Activated CD4-positive, alpha-beta T cell treated with anti-CD3 and anti-CD28 coated beads for 4 hours (primary cell): ENCODE measurements at regions not wholly inside any gene's neighbourhood (a gene's known extent, or its start where the extent isn't known, plus 50 kb on each side); places are given as distances from the start of the nearest gene placed in this dataset.

Experiments used
- DNase-seq, 2 donors: peaks; one replicate each; pipeline ENCODE4 v3.0.0-alpha.2; 2020

GRCh38 chr5:104443706-104444105 lies 881.1 kb upstream of the NUDT12 start:
- no peak for DNase-seq

- no peak for DNase-seq
These were observed 869.4 kb upstream of the NUDT12 start for GRCh38 chr5:104431981-104432380.

- no peak for DNase-seq
These were observed 868.5 kb upstream of the NUDT12 start for GRCh38 chr5:104431002-104431620.

DNA sequence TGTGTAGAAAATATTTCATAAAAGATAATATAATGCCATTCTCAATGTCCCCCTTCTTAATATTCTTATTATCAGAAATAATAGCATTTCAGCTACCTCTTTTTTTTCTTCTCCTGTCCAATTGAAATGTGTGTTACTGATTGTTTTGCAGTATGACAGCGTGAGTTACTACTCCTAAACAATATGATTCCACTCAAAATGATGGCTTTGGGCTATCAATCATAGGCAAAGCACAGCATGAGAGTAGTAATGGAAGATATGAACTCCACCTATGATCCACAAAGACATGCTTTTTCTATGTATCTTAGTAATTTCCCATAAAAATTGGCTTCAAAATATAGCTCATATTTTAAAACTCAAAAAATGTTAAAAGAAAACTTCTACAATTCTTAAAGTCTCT lies 867.3 kb upstream of the NUDT12 start:
- no peak for DNase-seq

- no peak for DNase-seq
These were observed 858.8 kb upstream of the NUDT12 start for GRCh38 chr5:104421431-104421830.

DNA sequence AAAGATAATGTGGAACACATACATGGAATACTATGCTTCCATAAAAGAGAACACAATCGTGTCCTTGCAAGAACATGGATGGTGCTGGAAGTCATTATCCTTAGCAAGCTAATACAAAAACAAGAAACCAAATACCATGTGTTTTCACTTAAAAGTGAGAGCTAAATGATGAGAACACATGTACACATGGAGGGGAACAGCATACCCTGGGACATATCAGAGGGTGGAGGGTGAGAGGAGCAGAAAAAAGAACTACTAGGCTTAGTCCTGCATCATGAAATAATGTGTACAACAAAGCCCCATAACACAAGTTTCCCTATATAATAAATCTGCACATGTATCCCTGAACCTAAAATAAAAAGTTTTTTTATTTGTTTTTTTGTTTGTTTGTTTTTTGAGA lies 855.5 kb upstream of the NUDT12 start:
- no peak for DNase-seq

GRCh38 chr5:104412649-104413240 lies 850.2 kb upstream of the NUDT12 start:
- no peak for DNase-seq

- no peak for DNase-seq
These were observed 838.4 kb upstream of the NUDT12 start for GRCh38 chr5:104400941-104401340.

DNA sequence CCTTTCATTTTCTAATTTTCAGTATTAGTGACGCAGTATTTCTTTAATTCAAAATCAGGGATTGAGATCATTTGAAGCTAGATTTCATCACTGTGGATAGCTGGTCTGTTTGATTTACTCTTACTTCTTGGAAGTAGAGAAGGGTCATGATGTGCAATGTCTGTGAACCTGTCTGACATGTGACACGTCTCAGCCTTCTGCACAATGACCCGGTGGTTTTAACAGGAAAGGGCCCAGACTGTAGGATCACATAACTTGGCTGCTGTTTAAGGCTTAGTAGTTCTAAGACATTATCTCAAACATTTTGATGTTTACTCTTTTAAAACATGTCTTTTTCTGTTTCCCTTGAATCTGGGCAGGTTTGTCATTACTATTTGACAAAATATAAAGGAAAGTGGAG lies 823.3 kb upstream of the NUDT12 start:
- no peak for DNase-seq

DNA sequence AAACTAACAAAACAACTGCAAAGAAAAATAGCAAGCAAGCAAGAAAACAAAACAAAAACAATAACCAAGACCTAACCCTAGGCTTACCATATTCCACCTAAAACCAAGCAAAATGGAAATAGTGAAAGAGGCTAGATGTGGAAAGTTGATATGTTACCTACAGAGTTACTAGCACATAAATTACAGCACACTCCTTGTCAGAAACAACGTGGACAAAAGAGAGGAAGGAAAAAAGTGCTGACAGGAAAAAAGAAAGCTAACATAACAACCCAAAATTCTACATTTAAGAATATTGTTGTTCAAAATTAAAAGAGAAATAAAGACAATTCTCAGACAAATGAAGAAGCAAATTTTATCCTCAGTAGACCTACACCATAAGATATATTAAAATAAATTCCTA lies 812.8 kb upstream of the NUDT12 start:
- DNase-seq = no peak

DNA sequence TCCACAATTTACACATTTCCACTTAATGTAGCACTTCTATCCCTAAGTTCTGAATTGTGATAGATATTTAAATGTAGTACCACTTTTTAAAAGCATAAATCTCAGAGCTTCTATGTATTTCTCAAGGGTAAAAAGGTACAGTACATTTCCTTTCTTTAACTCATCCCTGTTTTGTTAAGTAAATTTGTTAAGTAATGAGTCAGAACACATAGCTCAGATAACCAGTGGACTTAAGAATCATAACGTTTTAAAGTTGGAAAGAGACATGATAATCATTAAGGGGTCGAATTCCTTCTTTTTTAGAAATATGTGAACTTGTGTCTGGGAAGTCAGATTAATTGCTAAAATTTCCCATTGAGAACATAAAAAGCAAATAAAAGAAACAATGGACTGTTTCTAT lies 810.2 kb upstream of the NUDT12 start:
- no peak for DNase-seq

- no peak for DNase-seq
These were observed 809.8 kb upstream of the NUDT12 start for GRCh38 chr5:104372376-104372775.

GRCh38 chr5:104370523-104370922 lies 807.9 kb upstream of the NUDT12 start:
- DNase-seq = no peak

DNA sequence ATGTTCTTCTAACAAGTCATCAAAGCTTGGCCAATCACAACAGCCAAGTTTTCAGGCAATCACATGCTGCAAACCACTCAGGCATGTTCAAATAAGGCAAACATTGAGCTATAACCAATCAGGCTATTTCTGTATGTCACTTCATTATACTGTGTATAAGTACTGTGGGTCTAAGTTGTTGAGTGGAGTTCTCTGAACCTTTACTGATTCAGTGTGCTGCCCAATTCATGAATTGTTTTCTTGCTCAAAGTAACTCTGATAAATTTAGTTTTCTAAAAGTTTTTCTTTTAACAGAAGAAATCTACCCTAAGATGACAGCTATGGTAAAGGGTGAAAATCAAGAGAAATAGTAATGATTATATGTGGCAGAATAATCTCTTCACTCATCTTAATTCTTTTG lies 805.4 kb upstream of the NUDT12 start:
- DNase-seq = no peak

GRCh38 chr5:104363567-104363966 lies 801.0 kb upstream of the NUDT12 start:
- DNase-seq = no peak

DNA sequence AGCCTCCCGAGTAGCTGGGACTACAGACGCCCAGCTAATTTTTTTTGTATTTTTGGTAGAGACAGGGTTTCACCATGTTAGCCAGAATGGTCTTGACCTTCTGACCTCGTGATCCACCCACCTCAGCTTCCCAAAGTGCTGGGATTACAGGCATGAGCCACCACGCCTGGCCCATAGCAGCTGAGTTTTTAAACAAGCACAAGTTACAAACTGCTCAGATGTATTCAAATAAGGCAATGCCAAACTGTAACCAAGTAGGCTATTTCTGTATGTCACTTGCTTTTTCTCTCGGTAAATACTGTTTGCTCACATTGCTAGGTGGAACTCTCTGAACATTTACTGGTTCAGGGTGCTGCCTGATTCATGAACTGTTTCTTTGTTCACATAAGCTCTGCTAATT lies 799.3 kb upstream of the NUDT12 start:
- DNase-seq = no peak

DNA sequence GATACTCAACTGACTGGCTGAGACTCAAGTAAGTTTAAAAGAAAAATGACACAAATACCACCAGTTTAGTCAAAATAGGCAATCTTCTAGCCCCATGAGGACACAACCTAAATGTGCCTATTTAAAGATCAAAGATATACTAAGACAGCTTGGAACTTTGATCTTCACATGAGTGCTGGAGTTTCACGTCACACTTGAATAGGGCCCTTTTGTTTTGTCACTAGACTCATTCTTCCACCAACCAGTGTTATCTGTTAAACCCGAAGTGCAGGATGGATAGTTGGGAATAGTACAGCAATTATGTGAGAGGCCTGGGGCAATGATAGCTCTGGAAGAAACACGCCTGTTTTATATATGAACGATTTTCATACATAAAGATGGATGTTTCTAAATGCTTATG lies 792.8 kb upstream of the NUDT12 start:
- DNase-seq = no peak

DNA sequence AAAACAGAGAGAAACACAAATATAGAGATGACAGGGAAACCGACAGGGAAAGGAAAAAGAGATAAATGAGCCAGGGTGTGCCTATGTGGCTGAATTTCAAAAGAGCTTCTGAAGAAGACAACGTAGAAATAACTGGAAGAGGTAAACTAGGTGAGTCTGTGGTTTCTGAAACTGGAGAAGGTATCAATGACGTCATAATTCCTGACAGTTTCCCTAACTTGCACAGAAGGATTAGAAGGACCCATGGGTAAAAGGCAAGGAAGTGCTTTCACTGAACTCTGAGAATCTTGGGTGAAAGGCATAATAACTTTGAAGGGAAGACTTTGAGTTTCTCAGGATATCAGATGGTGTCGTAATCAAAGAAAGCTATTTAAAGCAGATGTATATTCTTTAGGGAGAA lies 790.8 kb upstream of the NUDT12 start:
- DNase-seq = no peak

GRCh38 chr5:104352954-104353353 lies 790.4 kb upstream of the NUDT12 start:
- DNase-seq = no peak

- DNase-seq = no peak
These were observed 784.6 kb upstream of the NUDT12 start for GRCh38 chr5:104347119-104347708.

DNA sequence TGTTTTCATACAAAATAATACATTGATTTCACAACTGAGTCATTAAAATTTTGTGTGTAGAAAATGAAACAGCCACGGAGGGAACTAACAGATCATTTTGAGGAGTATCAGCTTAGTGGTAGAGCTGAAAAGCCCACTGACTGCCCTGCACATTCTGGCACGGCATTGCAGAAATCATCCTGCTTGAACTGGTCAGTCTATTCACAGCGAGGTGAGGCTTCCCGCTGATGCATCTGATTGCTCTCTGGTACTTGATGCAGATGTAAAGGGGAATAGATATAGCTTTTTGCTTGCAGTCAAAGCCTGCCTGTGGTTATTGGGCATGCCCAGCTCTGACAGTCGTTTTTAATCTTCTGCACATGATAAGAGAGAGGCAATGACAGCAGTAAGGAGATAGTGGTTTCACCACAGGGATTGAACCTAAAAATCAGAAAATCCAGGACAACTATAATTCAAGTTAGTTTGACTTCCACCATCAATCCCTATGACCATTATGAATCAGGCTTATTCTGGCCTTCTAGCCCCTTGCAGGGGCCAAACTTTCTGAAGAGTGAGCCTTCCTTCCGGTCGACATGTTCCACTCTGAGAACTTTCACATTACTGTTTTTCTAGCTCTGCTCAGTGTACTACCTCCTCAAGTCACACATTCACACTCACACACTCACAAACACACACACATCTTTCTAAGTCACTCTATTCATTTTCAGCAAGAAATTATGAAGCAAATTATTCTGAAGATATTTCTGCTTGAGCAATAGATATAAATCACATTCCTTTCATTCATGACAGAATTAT lies 782.8 kb upstream of the NUDT12 start:
- no peak for DNase-seq

GRCh38 chr5:104344809-104345208 lies 782.2 kb upstream of the NUDT12 start:
- no peak for DNase-seq

DNA sequence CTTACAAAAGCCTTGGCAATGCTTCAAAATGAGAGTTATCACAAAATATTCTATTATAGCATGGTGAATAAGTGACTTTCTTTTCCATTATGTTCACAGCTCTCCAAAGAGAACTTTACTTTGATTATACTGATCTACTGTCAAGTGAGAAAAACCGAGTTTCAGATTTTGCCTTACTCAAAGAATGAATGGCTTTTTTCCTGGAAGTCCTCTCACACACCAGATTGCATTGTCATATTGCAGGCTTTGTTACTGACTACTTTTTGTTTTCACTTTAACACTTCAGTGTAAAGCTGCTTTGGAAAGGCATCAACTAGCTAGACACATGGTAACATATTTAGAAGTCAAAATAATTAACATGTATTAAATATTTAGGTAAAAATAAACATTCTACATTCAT lies 765.2 kb upstream of the NUDT12 start:
- no peak for DNase-seq

GRCh38 chr5:104326966-104327365 lies 764.4 kb upstream of the NUDT12 start:
- no peak for DNase-seq
